ENCODE measurements at regions not wholly inside any gene's neighbourhood (a gene's known extent, or its start where the extent isn't known, plus 50 kb on each side); places are given as distances from the start of the nearest gene placed in this dataset.

DNA sequence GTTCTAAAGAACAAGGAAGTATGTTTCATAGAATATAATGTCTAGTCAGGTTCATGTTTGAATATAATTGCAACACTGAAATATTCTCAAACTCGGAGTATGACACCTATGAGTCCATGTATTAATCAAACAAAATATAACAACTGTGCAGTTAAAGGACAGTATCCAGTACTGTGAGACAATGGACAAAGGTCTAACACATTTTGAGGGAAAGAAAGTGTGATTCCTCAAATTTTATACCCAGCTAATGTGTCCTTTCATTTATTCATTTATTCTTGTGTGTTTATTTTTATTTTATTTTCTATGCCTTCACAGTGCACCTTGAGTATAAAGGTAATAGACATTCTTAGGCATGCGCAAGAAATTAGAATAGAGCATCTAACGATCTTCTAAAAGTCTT lies 401.0 kb upstream of the ZFHX3 start:
- Histone ChIP-seq H3K9me3 (ENCODE audit: control insufficient read depth in 1 of 2, insufficient read depth in 1 of 2, low read depth in 1 of 2, low read length in 2 of 2) (peaks cover 0 to 13% of the 10 kb centered on the region in 2 experiments; a peak in 1 of 4 replicates), H3K4me3 (replicated peaks in 1 of 2; ENCODE audit: low read depth in 1 of 2, low read length in 2 of 2) (no peak overlapping the region), H3K4me2 (ENCODE audit: low read length) (no peak overlapping the region), H3K27me3 (ENCODE audit: insufficient read depth, low read length) (no peaks in the 10 kb centered on the region; the same call in 1 of the 2 replicates), H2AFZ (ENCODE audit: low read depth, low read length, poor library complexity, severe bottlenecking) (no peak overlapping the region), H3K79me2 (ENCODE audit: insufficient read depth, low read length) (no peaks in the 10 kb centered on the region), H3K27ac (ENCODE audit: low read depth, low read length) (no peak overlapping the region), H3K9ac (ENCODE audit: low read length) (no peak overlapping the region), H3K36me3 (ENCODE audit: control insufficient read depth in 1 of 2, insufficient read depth in 2 of 2, low read length in 2 of 2) (no peaks in the 10 kb centered on the region), H3K4me1 (ENCODE audit: control insufficient read depth in 1 of 2, insufficient read depth in 2 of 2, low read length in 2 of 2) (no peaks in the 10 kb centered on the region), H4K20me1 (ENCODE audit: insufficient read depth) (no peaks in the 10 kb centered on the region), H3K9me2 (ENCODE audit: insufficient read depth) (no peaks in the 10 kb centered on the region)
- ChIA-PET RAD21 (ENCODE audit: low non-redundant PET in 1 of 2, low total read pairs in 2 of 2, uncharacterized antibody in 2 of 2, unreplicated experiment in 2 of 2) (no interaction called here), CTCF (no interaction called here), POLR2A (no interaction called here)
- ATAC-seq (no peak), DNase-seq (ENCODE audit: low read depth, low spot score) (no peak)
- BruUV-seq (replicated peaks): no TSS peak
- intact Hi-C loops (cut with micrococcal nuclease): no loop called here
- no peak for TF ChIP-seq ZFX (IDR thresholded peaks at IDR 0.05)
- TF ChIP-seq TCF7L2 (IDR thresholded peaks at IDR 0.05; ENCODE audit: borderline replicate concordance, extremely low read depth, insufficient read depth, insufficient read length): no peak
- TF ChIP-seq FOSL1 (IDR thresholded peaks at IDR 0.05; ENCODE audit: low read depth): no peak
- no peak for TF ChIP-seq ATF3 (IDR thresholded peaks at IDR 0.05)
- no peak for TF ChIP-seq EGR1 (IDR thresholded peaks at IDR 0.05; ENCODE audit: low read depth)
- TF ChIP-seq POLR2A (IDR thresholded peaks at IDR 0.05; ENCODE audit: borderline replicate concordance, extremely low read depth, insufficient read depth, insufficient read length): no peak
- no peak for TF ChIP-seq ZNF274 (IDR thresholded peaks at IDR 0.05; ENCODE audit: low read depth, low read length)
- no peak for TF ChIP-seq REST (IDR thresholded peaks at IDR 0.05; ENCODE audit: low read depth)
- TF ChIP-seq ELF1 (IDR thresholded peaks at IDR 0.05; ENCODE audit: borderline replicate concordance, low read depth): no peak
- TF ChIP-seq, protein P1, sequence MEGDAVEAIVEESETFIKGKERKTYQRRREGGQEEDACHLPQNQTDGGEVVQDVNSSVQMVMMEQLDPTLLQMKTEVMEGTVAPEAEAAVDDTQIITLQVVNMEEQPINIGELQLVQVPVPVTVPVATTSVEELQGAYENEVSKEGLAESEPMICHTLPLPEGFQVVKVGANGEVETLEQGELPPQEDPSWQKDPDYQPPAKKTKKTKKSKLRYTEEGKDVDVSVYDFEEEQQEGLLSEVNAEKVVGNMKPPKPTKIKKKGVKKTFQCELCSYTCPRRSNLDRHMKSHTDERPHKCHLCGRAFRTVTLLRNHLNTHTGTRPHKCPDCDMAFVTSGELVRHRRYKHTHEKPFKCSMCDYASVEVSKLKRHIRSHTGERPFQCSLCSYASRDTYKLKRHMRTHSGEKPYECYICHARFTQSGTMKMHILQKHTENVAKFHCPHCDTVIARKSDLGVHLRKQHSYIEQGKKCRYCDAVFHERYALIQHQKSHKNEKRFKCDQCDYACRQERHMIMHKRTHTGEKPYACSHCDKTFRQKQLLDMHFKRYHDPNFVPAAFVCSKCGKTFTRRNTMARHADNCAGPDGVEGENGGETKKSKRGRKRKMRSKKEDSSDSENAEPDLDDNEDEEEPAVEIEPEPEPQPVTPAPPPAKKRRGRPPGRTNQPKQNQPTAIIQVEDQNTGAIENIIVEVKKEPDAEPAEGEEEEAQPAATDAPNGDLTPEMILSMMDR (IDR thresholded peaks at IDR 0.05 in 2 of 3, conservative IDR thresholded peaks at IDR 0.05 in 1 of 3; ENCODE audit: borderline replicate concordance in 1 of 3, insufficient read depth in 1 of 3, low read depth in 2 of 3, low read length in 2 of 3): no peak
- TF ChIP-seq RAD21 (IDR thresholded peaks at IDR 0.05; ENCODE audit: low read depth): no peak
- no peak for TF ChIP-seq EZH2phosphoT487 (IDR thresholded peaks at IDR 0.05; ENCODE audit: borderline replicate concordance)
- TF ChIP-seq JUND (IDR thresholded peaks at IDR 0.05): no peak
